SK-N-SH treated with all-trans-retinoic acid at 6 μM for 48 hours (cell line): ENCODE measurements at regions not wholly inside any gene's neighbourhood (a gene's known extent, or its start where the extent isn't known, plus 50 kb on each side); places are given as distances from the start of the nearest gene placed in this dataset.
A peak's percentile ranks its signal among the peaks of the same experiment; 100 is the strongest.

ENCODE experiments used
- ATAC-seq: fragments of 200-7000 bp; cut with Tn5 transposase; 3 replicates; pipeline ENCODE4 v1.9.1; 2020; ENCODE audit warnings: mild to moderate bottlenecking, moderate library complexity
- ARNTL ChIP-seq: fragments of 450-650 bp; formaldehyde crosslinking; IDR thresholded peaks from 2 replicates; pipeline ENCODE4 v1.5.0; 2020; ENCODE audit warnings: low read depth, mild to moderate bottlenecking, moderate library complexity, borderline replicate concordance
- BACH2 ChIP-seq: fragments of 250-450 bp; sonication (Bioruptor Pico); IDR thresholded peaks from 2 replicates; pipeline ENCODE4 v1.9.0; 2021; ENCODE audit warnings: mild to moderate bottlenecking, borderline replicate concordance
- CSRNP3 ChIP-seq: fragments of 250-450 bp; sonication (Bioruptor Pico); IDR thresholded peaks from 2 replicates; pipeline ENCODE4 v1.5.1; 2021; ENCODE audit warnings: mild to moderate bottlenecking, moderate library complexity
- GLIS3 ChIP-seq: fragments of 250-450 bp; sonication (Bioruptor Pico); IDR thresholded peaks from 2 replicates; pipeline ENCODE4 v1.5.0; 2020; ENCODE audit warnings: mild to moderate bottlenecking, moderate library complexity
- ISL1 ChIP-seq: fragments of 250-450 bp; sonication (Bioruptor Pico); IDR thresholded peaks from 2 replicates; pipeline ENCODE4 v2.1.2; 2022; ENCODE audit warnings: mild to moderate bottlenecking, moderate library complexity
- OSR1 ChIP-seq: fragments of 250-450 bp; sonication (Bioruptor Pico); IDR thresholded peaks from 2 replicates; pipeline ENCODE4 v1.8.0; 2022; ENCODE audit warnings: moderate library complexity, mild to moderate bottlenecking, inconsistent platforms
- POU6F1 ChIP-seq: fragments of 250-450 bp; sonication (Bioruptor Pico); IDR thresholded peaks from 2 replicates; pipeline ENCODE4 v1.8.0; 2021; ENCODE audit warnings: low read depth, mild to moderate bottlenecking, moderate library complexity, borderline replicate concordance
- PPARA ChIP-seq: fragments of 250-450 bp; sonication (Bioruptor Pico); IDR thresholded peaks from 2 replicates; pipeline ENCODE4 v1.5.0; 2020; ENCODE audit warnings: mild to moderate bottlenecking, borderline replicate concordance
- SNAI2 ChIP-seq: fragments of 250-450 bp; sonication (Bioruptor Pico); IDR thresholded peaks from 2 replicates; pipeline ENCODE4 v1.5.0; 2020; ENCODE audit warnings: mild to moderate bottlenecking, moderate library complexity
- TCF4 ChIP-seq: fragments of 250-450 bp; sonication (Bioruptor Pico); IDR thresholded peaks from 2 replicates; pipeline ENCODE4 v1.8.0; 2021; ENCODE audit warnings: mild to moderate bottlenecking, moderate library complexity, borderline replicate concordance
- TSHZ2 ChIP-seq: fragments of 250-450 bp; sonication (Bioruptor Pico); IDR thresholded peaks from 2 replicates; pipeline ENCODE4 v1.5.0; 2020; ENCODE audit warnings: mild to moderate bottlenecking, moderate library complexity
- ZFP30 ChIP-seq: fragments of 450-650 bp; formaldehyde crosslinking; IDR thresholded peaks from 2 replicates; pipeline ENCODE4 v1.5.0; 2022; ENCODE audit warnings: mild to moderate bottlenecking, moderate library complexity
- ZNF565 ChIP-seq: fragments of 450-650 bp; formaldehyde crosslinking; conservative IDR thresholded peaks from 2 replicates; pipeline ENCODE4 v1.5.0; 2020; ENCODE audit warnings: low read depth, mild to moderate bottlenecking, moderate library complexity
- ZNF70 ChIP-seq: fragments of 450-650 bp; formaldehyde crosslinking; IDR thresholded peaks from 2 replicates; pipeline ENCODE4 v1.5.0; 2020; ENCODE audit warnings: mild to moderate bottlenecking, moderate library complexity
- ZNF8 ChIP-seq: fragments of 450-650 bp; formaldehyde crosslinking; IDR thresholded peaks from 2 replicates; pipeline ENCODE4 v1.5.0; 2020; ENCODE audit warnings: mild to moderate bottlenecking, moderate library complexity

GRCh38 chr7:26061678-26062603 is 90.1 kb upstream of the NFE2L3 start (continued):
- TF ChIP-seq TSHZ2 (CRISPR knock-in tag): no peak

GRCh38 chr7:26065652-26066051 is 86.3 kb upstream of the NFE2L3 start:
- TF ChIP-seq TCF4 (CRISPR knock-in tag): peak; percentile 82
- TF ChIP-seq TSHZ2 (CRISPR knock-in tag): peak; percentile 60; the same call in 1 of the 2 replicates
- TF ChIP-seq ZNF8 (CRISPR knock-in tag): no peak
- no peak for ATAC-seq

GRCh38 chr7:26066736-26067135 is 85.3 kb upstream of the NFE2L3 start:
- no peak for ATAC-seq
- TF ChIP-seq POU6F1 (CRISPR knock-in tag) (no peak), OSR1 (CRISPR knock-in tag) (no peak), ARNTL (CRISPR knock-in tag) (no peak)

- no peak for ATAC-seq
- no peak for TF ChIP-seq ISL1 (CRISPR knock-in tag)
- TF ChIP-seq BACH2: no peak
- no peak for TF ChIP-seq ZNF8 (CRISPR knock-in tag)
Measured at GRCh38 chr7:26070290-26070689, 81.7 kb upstream of the NFE2L3 start.

GRCh38 chr7:26071622-26072456 is 80.2 kb upstream of the NFE2L3 start:
- ATAC-seq: no peak
- TF ChIP-seq TCF4 (CRISPR knock-in tag): peak; percentile 70; the same call in 1 of the 2 replicates
- peak; percentile 48; the same call in 1 of the 2 replicates for TF ChIP-seq ISL1 (CRISPR knock-in tag)
- no peak for TF ChIP-seq OSR1 (CRISPR knock-in tag)
- TF ChIP-seq GLIS3 (CRISPR knock-in tag): no peak
- TF ChIP-seq, all 23 proteins: peak for 2

- TF ChIP-seq ZFP30 (CRISPR knock-in tag) (no peak), CSRNP3 (CRISPR knock-in tag) (no peak), BACH2 (no peak), ZNF8 (CRISPR knock-in tag) (no peak), SNAI2 (CRISPR knock-in tag) (no peak), TSHZ2 (CRISPR knock-in tag) (no peak), ZNF565 (CRISPR knock-in tag) (no peak), PPARA (CRISPR knock-in tag) (no peak), OSR1 (CRISPR knock-in tag) (no peak), ZNF70 (CRISPR knock-in tag) (no peak), TCF4 (CRISPR knock-in tag) (no peak)
- ATAC-seq: no peak
Measured at GRCh38 chr7:26073041-26073440, 79.0 kb upstream of the NFE2L3 start.
